ENCODE measurements at regions not wholly inside any gene's neighbourhood (a gene's known extent, or its start where the extent isn't known, plus 50 kb on each side); places are given as distances from the start of the nearest gene placed in this dataset.

GRCh38 chr14:27485193-27485592 lies 887.4 kb upstream of the NOVA1 start:
- no peaks in the 10 kb centered on the region for H4K20me1 ChIP-seq (ENCODE audit: low read depth, low read length)
- no peaks in the 10 kb centered on the region for H3K27me3 ChIP-seq (ENCODE audit: low read length)
- H3K9me2 ChIP-seq (replicated peaks; ENCODE audit: insufficient read depth, low read length) = no peaks in the 10 kb centered on the region
- no peak overlapping the region for H3K27ac ChIP-seq (ENCODE audit: low read depth, low read length)
- TF ChIP-seq CTCF (IDR thresholded peaks at IDR 0.05; ENCODE audit: insufficient read depth, low read length, poor library complexity, severe bottlenecking) = no peak
- no peak for TF ChIP-seq EZH2phosphoT487 (conservative IDR thresholded peaks at IDR 0.05; ENCODE audit: low read length)
- no peak overlapping the region for H2AFZ ChIP-seq (ENCODE audit: low read depth, low read length, severe bottlenecking)
- H3K9me3 ChIP-seq (ENCODE audit: insufficient read depth, low read length) = peaks cover 3% of the 10 kb centered on the region; the same call in 1 of the 2 replicates
- H3K79me2 ChIP-seq (ENCODE audit: insufficient read depth, low read length) = no peaks in the 10 kb centered on the region
- H3K4me2 ChIP-seq (ENCODE audit: low read depth, low read length, poor library complexity, severe bottlenecking) = no peak overlapping the region
- H3F3A ChIP-seq (ENCODE audit: insufficient read depth) = no peaks in the 10 kb centered on the region
- H3K4me3 ChIP-seq (ENCODE audit: insufficient read depth, low read length, poor library complexity, severe bottlenecking) = no peak overlapping the region
- no peak overlapping the region for H3K9ac ChIP-seq (ENCODE audit: low read length)
- H3K36me3 ChIP-seq (ENCODE audit: low read length) = no peaks in the 10 kb centered on the region

- no peaks in the 10 kb centered on the region for H3K79me2 ChIP-seq (ENCODE audit: insufficient read depth, low read length)
- H3K27ac ChIP-seq (ENCODE audit: low read depth, low read length) = no peak overlapping the region
- H3K36me3 ChIP-seq (ENCODE audit: low read length) = no peaks in the 10 kb centered on the region
- H3K4me2 ChIP-seq (ENCODE audit: low read depth, low read length, poor library complexity, severe bottlenecking) = no peak overlapping the region
- no peak overlapping the region for H2AFZ ChIP-seq (ENCODE audit: low read depth, low read length, severe bottlenecking)
- TF ChIP-seq EZH2phosphoT487 (conservative IDR thresholded peaks at IDR 0.05; ENCODE audit: low read length) = no peak
- TF ChIP-seq CTCF (IDR thresholded peaks at IDR 0.05; ENCODE audit: insufficient read depth, low read length, poor library complexity, severe bottlenecking) = no peak
- no peaks in the 10 kb centered on the region for H4K20me1 ChIP-seq (ENCODE audit: low read depth, low read length)
- 0 out of 2 replicates have a peak, but pooled peaks cover 3% of the 10 kb centered on the region for H3K9me3 ChIP-seq (ENCODE audit: insufficient read depth, low read length)
- no peaks in the 10 kb centered on the region for H3F3A ChIP-seq (ENCODE audit: insufficient read depth)
- no peak overlapping the region for H3K4me3 ChIP-seq (ENCODE audit: insufficient read depth, low read length, poor library complexity, severe bottlenecking)
- no peaks in the 10 kb centered on the region for H3K9me2 ChIP-seq (replicated peaks; ENCODE audit: insufficient read depth, low read length)
- H3K9ac ChIP-seq (ENCODE audit: low read length) = no peak overlapping the region
- no peaks in the 10 kb centered on the region for H3K27me3 ChIP-seq (ENCODE audit: low read length)
Measured at GRCh38 chr14:27506272-27506671, 908.4 kb upstream of the NOVA1 start.

GRCh38 chr14:27528328-27528727 lies 930.5 kb upstream of the NOVA1 start:
- Histone ChIP-seq H3K4me2 (ENCODE audit: low read depth, low read length, poor library complexity, severe bottlenecking) (no peak overlapping the region), H3K9me3 (ENCODE audit: insufficient read depth, low read length) (no peaks in the 10 kb centered on the region), H3K79me2 (ENCODE audit: insufficient read depth, low read length) (no peaks in the 10 kb centered on the region), H3K27me3 (ENCODE audit: low read length) (no peaks in the 10 kb centered on the region), H3K9ac (ENCODE audit: low read length) (no peak overlapping the region), H3K27ac (ENCODE audit: low read depth, low read length) (no peak overlapping the region), H3K9me2 (replicated peaks; ENCODE audit: insufficient read depth, low read length) (no peaks in the 10 kb centered on the region), H3K36me3 (ENCODE audit: low read length) (no peaks in the 10 kb centered on the region), H2AFZ (ENCODE audit: low read depth, low read length, severe bottlenecking) (no peak overlapping the region), H3K4me3 (ENCODE audit: insufficient read depth, low read length, poor library complexity, severe bottlenecking) (no peak overlapping the region), H4K20me1 (ENCODE audit: low read depth, low read length) (no peaks in the 10 kb centered on the region), H3F3A (ENCODE audit: insufficient read depth) (no peaks in the 10 kb centered on the region)
- TF ChIP-seq CTCF (IDR thresholded peaks at IDR 0.05; ENCODE audit: insufficient read depth, low read length, poor library complexity, severe bottlenecking) (no peak), EZH2phosphoT487 (conservative IDR thresholded peaks at IDR 0.05; ENCODE audit: low read length) (no peak)

All from SU-DHL-6 (cell line).